ENCODE measurements at regions not wholly inside any gene's neighbourhood (a gene's known extent, or its start where the extent isn't known, plus 50 kb on each side); places are given as distances from the start of the nearest gene placed in this dataset.

GRCh38 chr5:159802661-159803060, 113.6 kb upstream of the ADRA1B start:
- TF ChIP-seq POLR2A (IDR thresholded peaks at IDR 0.05; ENCODE audit: low read depth, low read length) (no peak), POLR2AphosphoS5 (IDR thresholded peaks at IDR 0.05; ENCODE audit: low read depth, low read length) (no peak), SPI1 (IDR thresholded peaks at IDR 0.05; ENCODE audit: low read depth, low read length) (no peak), POU2F2 (IDR thresholded peaks at IDR 0.05; ENCODE audit: low read depth, low read length) (no peak), TAF1 (IDR thresholded peaks at IDR 0.05; ENCODE audit: low read depth, low read length) (no peak)
